ENCODE measurements at regions not wholly inside any gene's neighbourhood (a gene's known extent, or its start where the extent isn't known, plus 50 kb on each side); places are given as distances from the start of the nearest gene placed in this dataset.

DNA sequence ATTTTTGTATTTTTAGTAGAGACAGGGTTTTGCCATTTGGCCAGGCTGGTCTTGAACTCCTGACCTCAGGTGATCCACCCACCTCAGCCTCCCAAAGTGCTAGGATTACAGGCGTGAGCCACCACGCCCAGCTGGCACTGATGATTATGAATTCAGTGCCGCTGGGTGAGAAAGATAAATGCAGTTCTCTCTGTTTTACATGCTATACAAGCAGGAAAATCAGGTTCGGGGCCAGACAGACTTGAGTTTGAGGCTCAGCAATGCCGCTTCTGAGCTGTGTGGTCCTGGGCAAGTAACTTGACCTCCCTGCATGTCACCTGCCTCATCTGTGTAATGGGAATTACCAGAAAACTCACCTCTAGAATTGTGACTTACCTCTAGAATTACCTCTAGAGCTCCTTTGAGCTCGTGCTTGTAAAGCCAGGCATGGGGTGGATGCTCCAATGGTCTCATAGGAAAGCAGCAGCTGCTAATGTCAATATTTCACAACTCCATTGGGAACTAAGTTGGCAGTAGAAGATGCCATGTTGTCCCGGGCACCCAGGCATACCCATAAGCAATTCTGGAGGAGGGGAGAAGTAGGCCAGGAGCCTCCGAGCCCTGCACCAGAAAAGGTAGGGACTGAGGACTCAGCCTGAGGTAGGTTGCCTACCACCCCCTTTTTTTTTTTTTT is 119.8 kb upstream of the SLC25A33 start:
- Mint-ChIP-seq H3K9me3 (no peaks in the 10 kb centered on the region), H3K4me1 (peaks cover 22% of the 10 kb centered on the region), H3K27ac (no peak overlapping the region), H3K4me3 (no peak overlapping the region), H3K36me3 (no peaks in the 10 kb centered on the region), H3K27me3 (peaks cover 2% of the 10 kb centered on the region)
- ATAC-seq (ENCODE audit: low read depth) (no peak), DNase-seq (ENCODE audit: low spot score in 2 of 2) (no peak)

DNA sequence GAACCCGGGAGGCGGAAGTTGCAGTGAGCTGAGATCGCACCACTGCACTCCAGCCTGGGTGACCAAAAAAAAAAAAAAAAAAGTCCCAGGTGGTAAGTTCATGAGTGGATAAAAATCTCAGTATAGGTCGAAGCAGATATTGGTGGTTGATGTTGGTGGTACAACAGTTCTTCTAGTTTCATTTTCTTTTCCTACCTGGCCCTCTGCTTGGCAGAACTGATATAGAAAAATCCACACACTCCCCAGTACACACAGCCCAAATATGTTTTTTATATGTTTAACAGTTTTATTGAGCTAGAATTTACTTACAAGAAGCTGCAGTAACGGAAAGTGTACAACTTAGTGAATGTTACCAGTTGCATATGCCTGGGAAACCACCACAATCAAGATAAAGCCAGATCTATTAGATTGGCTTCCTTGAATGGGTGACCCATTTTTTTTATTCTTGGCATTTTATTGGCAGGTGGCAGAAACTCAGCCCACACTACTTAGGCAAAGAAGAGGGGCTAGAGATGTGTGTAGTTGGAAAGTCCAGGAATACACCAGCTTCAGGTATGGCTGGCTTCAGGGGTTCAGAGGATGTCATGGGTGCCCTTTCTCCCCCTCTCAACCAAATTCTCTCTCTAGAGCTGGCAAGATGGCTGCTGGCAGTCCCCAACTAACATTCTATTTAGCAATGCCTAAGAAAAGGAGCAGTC is 118.3 kb upstream of the SLC25A33 start:
- no peak overlapping the region for H3K4me3 Mint-ChIP-seq
- no peaks in the 10 kb centered on the region for H3K36me3 Mint-ChIP-seq
- ATAC-seq (ENCODE audit: low read depth) (peak; percentile 43), DNase-seq (ENCODE audit: low spot score in 2 of 2) (no peak)
- peaks cover 2% of the 10 kb centered on the region for H3K27me3 Mint-ChIP-seq
- no peak overlapping the region for H3K27ac Mint-ChIP-seq
- H3K9me3 Mint-ChIP-seq: no peaks in the 10 kb centered on the region
- H3K4me1 Mint-ChIP-seq: peaks cover 32% of the 10 kb centered on the region

DNA sequence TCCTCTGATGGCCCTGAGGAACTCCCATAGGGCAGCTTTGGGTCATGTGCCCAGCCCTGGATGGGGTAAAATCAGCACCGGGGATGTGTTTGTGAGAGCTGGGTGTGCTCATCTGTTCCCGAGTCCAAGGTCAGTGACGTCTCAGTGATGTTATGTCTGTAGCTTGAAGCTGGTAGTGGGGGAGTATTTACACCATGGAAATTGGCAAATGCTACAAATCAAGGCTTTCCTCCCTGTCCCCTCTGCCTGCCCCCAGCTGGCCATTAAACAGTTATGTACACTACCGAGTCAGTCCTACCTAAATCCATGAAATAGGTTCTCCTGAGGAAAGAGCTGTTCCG is 117.8 kb upstream of the SLC25A33 start:
- Mint-ChIP-seq H3K27ac (no peak overlapping the region), H3K4me3 (no peak overlapping the region), H3K27me3 (peaks cover 2% of the 10 kb centered on the region), H3K4me1 (peaks cover 33% of the 10 kb centered on the region), H3K36me3 (no peaks in the 10 kb centered on the region), H3K9me3 (no peaks in the 10 kb centered on the region)
- ATAC-seq (ENCODE audit: low read depth): no peak
- no peak for DNase-seq (ENCODE audit: low spot score in 2 of 2)

DNA sequence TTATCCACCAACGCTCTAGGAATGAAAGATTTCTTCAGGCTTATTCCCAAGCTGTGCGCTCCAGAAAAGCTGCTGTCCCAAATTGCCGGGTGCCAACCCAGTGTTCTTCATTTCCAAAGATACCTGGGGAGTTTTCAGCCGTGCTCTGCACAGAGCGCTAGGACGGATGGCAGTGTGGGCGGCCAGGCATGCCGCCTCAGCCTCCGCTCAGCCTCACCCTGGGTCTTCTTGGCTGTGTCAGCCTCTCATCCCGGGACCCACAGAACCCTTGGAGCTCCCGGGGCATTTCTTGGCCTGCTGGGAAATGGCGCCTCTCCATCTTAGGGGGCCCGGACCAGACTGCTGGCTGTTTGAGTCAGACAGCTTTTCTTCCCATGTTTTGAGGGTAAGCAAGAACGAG is 116.9 kb upstream of the SLC25A33 start:
- Mint-ChIP-seq H3K4me1 (peaks cover 29% of the 10 kb centered on the region), H3K36me3 (no peaks in the 10 kb centered on the region)

DNA sequence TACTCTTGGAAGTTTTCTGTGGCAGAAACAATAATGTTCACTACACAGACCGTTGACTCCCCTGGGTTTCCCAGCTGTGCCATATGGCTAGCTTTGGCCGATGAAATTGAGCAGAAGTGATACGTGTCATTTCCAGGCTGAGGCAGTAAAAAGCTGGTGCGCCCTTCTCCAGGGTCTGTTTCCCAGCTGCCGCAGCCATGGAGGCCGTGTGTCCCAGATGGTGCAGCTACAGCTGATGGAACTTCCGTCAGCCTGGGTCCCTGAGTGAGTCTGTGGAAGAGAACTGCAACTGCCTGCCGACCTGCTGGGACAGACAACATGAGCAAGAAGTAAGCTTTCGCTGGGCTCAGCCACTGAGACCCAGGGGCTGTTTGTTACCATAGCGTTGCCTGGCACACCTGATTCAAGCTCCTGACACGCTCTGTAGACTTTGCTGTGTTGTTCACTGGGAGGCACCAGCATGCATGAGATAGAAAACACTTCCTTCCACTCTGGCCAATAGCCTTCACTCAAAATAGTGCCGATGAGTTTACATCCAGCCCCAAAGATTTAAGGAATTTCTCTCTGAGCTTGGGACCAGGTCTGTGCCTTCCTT is 116.3 kb upstream of the SLC25A33 start:
- Mint-ChIP-seq H3K4me1 (peaks cover 26% of the 10 kb centered on the region), H3K4me3 (no peak overlapping the region), H3K27ac (no peak overlapping the region), H3K36me3 (no peaks in the 10 kb centered on the region), H3K9me3 (no peaks in the 10 kb centered on the region), H3K27me3 (peaks cover 2% of the 10 kb centered on the region)
- DNase-seq (ENCODE audit: low spot score in 2 of 2): no peak
- ATAC-seq (ENCODE audit: low read depth): no peak

More for the DNA sequence above, 116.9 kb upstream of the SLC25A33 start:
- Mint-ChIP-seq H3K27ac (no peak overlapping the region), H3K4me3 (no peak overlapping the region), H3K9me3 (no peaks in the 10 kb centered on the region), H3K27me3 (peaks cover 2% of the 10 kb centered on the region)
- DNase-seq (ENCODE audit: low spot score in 2 of 2): no peak
- ATAC-seq (ENCODE audit: low read depth): no peak

DNA sequence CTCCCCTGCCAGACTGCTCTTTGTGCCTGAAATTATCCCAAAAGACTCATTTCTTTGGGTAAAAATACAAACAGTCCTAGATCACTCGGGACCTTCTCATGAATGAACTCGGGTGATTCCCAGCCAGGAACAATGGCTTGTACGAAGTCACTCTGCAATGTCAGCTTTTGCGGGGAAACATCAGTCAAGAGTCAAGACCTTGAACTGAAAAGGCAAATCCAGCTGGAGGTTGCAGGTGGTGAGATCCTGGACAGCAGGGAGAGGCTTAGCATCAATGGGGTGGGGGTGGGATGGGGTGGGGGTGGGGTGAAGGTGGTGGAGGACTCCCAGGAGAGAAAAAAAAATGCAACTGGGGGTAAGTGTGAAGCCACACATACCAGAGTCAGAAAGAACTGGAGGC is 115.0 kb upstream of the SLC25A33 start:
- ATAC-seq (ENCODE audit: low read depth): no peak
- Mint-ChIP-seq H3K4me1 (peaks cover 31% of the 10 kb centered on the region), H3K27me3 (peaks cover 2% of the 10 kb centered on the region), H3K27ac (no peak overlapping the region), H3K36me3 (no peaks in the 10 kb centered on the region), H3K4me3 (no peak overlapping the region), H3K9me3 (no peaks in the 10 kb centered on the region)
- no peak for DNase-seq (ENCODE audit: low spot score in 2 of 2)

DNA sequence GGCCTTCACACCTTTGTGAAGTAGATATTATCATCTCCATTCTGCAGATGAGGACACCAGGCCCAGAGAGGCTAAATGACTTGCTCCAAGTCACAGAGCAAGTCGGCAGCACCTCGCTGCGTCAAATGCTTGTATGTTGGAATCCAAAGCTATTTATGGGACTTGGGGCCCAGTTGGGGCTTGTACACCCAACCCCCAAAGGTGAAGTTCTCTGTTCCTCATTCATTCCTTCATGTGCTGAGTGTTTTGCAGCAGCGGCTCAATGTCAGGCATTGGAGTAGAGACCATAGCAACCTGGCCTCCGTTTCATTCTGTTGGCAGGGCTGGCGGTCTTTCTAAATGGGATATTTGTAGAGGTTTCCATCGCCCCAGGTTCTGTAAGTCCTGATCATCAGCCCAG is 113.4 kb upstream of the SLC25A33 start:
- ATAC-seq (ENCODE audit: low read depth): peak; percentile 1
- Mint-ChIP-seq H3K4me1 (peaks cover 35% of the 10 kb centered on the region), H3K27ac (peak overlapping the region; percentile 89), H3K36me3 (no peaks in the 10 kb centered on the region), H3K27me3 (peaks cover under 1% of the 10 kb centered on the region), H3K4me3 (peak overlapping the region; percentile 71), H3K9me3 (no peaks in the 10 kb centered on the region)
- no peak for DNase-seq (ENCODE audit: low spot score in 2 of 2)

DNA sequence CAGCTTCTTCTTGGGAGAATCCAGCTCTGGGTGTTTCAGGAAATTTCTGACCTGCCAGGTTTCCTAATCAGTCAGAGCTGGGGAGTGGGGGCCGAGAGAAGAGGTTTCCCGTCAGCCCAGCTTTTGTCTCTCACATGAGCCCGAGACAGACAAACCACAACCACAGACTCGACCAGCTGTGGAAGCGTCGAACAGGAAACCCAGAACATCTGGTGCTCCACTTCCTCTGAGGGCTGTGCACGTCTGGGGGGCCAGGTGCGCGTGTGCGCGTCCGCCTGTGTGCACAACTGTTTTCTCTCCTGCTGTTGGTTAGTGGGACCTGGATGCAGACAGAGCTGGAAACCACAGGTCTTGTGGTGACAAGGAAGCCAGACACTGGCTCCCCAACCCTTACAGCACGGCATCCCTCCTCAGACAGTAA is 113.0 kb upstream of the SLC25A33 start:
- no peaks in the 10 kb centered on the region for H3K36me3 Mint-ChIP-seq
- no peaks in the 10 kb centered on the region for H3K9me3 Mint-ChIP-seq
- peak; percentile 68 to 82 for DNase-seq (ENCODE audit: low spot score in 2 of 2)
- peaks cover 35% of the 10 kb centered on the region for H3K4me1 Mint-ChIP-seq
- no peaks in the 10 kb centered on the region for H3K27me3 Mint-ChIP-seq
- peak overlapping the region; percentile 71 for H3K4me3 Mint-ChIP-seq
- ATAC-seq (ENCODE audit: low read depth): peak; percentile 74
- H3K27ac Mint-ChIP-seq: peak overlapping the region; percentile 89

DNA sequence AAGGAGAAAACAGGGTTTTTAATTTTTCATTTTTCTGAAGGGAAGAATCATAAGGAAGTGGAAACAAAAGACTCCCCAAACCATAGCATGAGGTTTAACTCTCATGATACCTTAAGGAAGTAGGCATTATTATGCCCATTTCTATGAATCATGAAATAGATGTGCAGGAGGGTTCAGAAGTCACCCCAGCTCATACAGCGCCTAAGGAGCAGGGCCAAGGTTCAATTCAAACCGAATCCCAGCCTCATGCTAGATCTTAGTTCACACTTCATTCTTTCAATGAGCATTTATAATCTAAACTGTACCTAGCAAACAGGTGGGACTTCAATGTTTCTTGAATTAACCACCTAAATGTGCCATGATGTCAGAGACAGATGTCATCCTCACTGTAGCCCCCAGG is 111.9 kb upstream of the SLC25A33 start:
- ATAC-seq (ENCODE audit: low read depth): no peak
- Mint-ChIP-seq H3K9me3 (no peaks in the 10 kb centered on the region), H3K36me3 (no peaks in the 10 kb centered on the region), H3K27me3 (no peaks in the 10 kb centered on the region), H3K27ac (no peak overlapping the region), H3K4me3 (no peak overlapping the region), H3K4me1 (peaks cover 35% of the 10 kb centered on the region)
- DNase-seq (ENCODE audit: low spot score in 2 of 2): no peak

DNA sequence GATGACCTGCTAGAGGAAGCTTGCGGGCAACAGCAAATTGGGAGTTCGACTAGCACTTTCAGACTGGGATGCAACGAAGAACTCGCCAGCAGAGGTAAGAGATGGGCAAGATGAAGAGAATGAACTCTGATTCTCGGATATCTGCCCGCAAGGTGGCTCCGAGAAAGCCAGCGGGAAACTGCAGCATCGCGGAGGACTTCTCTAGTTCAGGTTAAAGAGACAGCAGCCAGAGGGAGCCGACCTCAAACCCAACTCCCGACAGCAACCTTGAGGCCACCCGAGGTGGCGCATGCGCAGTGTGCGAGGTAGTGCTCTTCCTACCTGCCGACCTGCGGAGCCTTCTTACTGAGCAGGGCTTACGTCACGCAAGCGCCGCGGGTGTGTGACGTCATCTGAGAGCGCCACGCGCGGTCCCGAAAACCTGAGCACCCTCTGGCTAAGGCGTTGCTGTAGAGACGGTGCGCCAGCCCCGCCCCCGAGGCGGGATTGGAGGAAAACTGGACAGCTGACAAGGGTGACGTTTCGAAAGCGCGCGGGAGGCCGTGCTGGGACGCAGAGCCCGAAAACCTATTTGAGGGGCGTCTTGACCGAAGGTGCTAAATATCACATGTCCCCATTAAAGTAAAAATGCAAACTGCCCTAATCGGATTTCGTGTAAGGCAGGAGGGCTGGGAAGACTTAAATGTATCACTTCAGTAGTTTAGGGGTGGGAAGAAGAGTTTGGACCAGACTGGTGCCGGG is 110.5 kb upstream of the SLC25A33 start:
- ATAC-seq (ENCODE audit: low read depth) (peak; percentile 75), DNase-seq (ENCODE audit: low spot score in 2 of 2) (peak; percentile 99 to 100)
- H3K36me3 Mint-ChIP-seq: no peaks in the 10 kb centered on the region
- peak overlapping the region; percentile 92 for H3K27ac Mint-ChIP-seq
- no peaks in the 10 kb centered on the region for H3K27me3 Mint-ChIP-seq
- H3K9me3 Mint-ChIP-seq: no peaks in the 10 kb centered on the region
- H3K4me3 Mint-ChIP-seq: peak overlapping the region; percentile 95
- peaks cover 32% of the 10 kb centered on the region for H3K4me1 Mint-ChIP-seq

DNA sequence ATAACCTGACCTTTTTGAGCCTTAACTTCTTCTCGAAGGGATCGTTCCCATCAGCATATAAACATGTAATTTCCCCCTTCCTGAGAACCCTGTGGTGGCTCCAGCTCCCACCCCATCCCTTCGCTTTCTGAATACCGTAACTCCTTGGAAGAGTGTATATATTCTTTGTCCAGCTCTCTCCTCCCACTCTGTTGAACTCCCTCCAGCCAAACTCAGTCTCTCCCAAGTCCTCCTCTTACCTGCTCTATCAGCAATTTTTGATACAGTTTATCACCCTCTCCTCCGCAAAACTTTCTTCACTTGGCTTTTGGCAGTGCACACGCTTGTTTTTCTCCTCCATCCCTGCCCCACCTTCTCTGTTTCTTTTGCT is 109.9 kb upstream of the SLC25A33 start:
- no peak for DNase-seq (ENCODE audit: low spot score in 2 of 2)
- peaks cover 32% of the 10 kb centered on the region for H3K4me1 Mint-ChIP-seq
- no peak for ATAC-seq (ENCODE audit: low read depth)
- H3K27me3 Mint-ChIP-seq: no peaks in the 10 kb centered on the region
- H3K9me3 Mint-ChIP-seq: no peaks in the 10 kb centered on the region
- peak overlapping the region; percentile 95 for H3K4me3 Mint-ChIP-seq
- H3K27ac Mint-ChIP-seq: peak overlapping the region; percentile 92
- H3K36me3 Mint-ChIP-seq: no peaks in the 10 kb centered on the region

DNA sequence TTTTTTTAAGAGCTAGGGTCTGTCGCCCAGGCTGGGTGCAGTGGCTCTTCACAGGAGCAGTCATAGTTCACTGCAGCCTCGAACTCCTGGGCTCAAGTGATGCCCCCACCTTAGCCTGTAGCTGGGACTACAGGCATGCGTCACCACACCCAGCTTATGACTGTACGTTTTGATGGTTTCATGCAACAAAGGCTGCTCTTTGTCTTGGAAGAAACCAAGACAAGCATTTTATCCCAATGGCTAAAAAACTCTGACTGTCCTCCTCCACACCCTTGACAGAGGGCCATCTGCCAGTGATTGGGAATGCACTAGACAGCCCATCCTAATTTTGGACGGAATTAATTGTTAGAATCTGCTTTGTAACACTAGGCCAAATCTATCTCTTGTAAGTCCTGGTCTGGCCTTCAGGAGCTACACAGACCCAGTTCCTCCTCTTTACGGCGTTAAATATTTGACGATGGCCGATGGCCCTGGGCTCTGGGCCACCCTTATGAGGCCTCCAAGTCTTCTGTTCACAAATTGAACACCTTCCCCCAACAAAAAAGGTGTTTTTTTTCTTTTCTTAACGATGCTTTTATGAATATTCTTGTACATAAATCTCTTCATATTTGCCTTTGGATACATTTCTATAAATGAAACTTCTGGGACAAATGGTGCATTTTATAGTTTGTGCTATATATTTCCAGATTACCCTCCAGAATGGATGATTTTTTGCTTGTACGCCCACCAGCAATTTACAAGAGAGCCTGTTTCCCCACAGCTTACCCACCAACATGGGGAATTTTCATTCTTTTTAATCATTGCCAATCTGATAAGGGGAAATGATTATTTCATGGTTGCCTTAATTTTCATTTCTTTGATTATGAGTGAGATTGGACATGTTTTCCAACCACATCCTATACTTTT is 104.8 kb upstream of the SLC25A33 start:
- ATAC-seq (ENCODE audit: low read depth) (no peak), DNase-seq (ENCODE audit: low spot score in 2 of 2) (no peak)
- Mint-ChIP-seq H3K4me1 (peaks cover 7% of the 10 kb centered on the region), H3K4me3 (no peak overlapping the region), H3K27me3 (peaks cover 4% of the 10 kb centered on the region), H3K9me3 (no peaks in the 10 kb centered on the region), H3K36me3 (no peaks in the 10 kb centered on the region), H3K27ac (no peak overlapping the region)

DNA sequence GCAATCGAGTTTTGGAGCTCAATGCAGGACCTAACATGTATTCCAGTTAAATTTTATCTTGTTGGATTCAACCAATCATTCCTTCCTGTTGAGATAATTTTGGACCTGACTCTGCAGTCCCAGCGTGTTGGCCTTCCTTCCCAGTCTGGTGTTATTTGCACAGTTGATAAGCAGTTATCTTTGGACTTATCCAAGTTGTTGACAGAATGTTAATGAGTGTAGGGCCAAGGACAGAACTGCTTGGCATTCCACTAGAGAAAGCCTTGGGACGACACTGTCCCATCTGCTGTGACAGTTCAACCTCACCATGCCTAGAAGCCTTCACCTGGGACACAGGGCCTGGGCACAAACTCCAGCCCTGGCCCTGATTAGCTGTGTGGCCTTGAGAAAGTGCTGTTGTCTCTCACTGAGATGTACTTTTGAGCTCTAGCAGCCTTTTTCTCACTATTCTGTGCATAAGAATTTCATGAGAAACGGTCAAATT is 104.1 kb upstream of the SLC25A33 start:
- Mint-ChIP-seq H3K36me3 (no peaks in the 10 kb centered on the region), H3K27me3 (peaks cover 4% of the 10 kb centered on the region), H3K27ac (no peak overlapping the region), H3K9me3 (no peaks in the 10 kb centered on the region), H3K4me3 (no peak overlapping the region), H3K4me1 (peaks cover under 1% of the 10 kb centered on the region)
- DNase-seq (ENCODE audit: low spot score in 2 of 2) (no peak), ATAC-seq (ENCODE audit: low read depth) (no peak)
